Endothelial cell of umbilical vein (primary cell): ENCODE measurements at regions not wholly inside any gene's neighbourhood (a gene's known extent, or its start where the extent isn't known, plus 50 kb on each side); places are given as distances from the start of the nearest gene placed in this dataset.

Experiments
- BruUV-seq: library from RNA; stranded (reverse); fragments of 400-500 nt; replicated peaks from 2 replicates; lab custom pipeline; 2021; lab: Mats Ljungman, UMichigan
- CTCF ChIA-PET: fragments of 300-600, 350-600 bp; sonication (Branson Sonifier 250); formaldehyde crosslinking; loops from one replicate; lab custom pipeline; 2021; ENCODE audit warnings: antibody characterized with exemption, inconsistent platforms; lab: Charles Lee
- POLR2A ChIA-PET: fragments of 300-600, 350-600 bp; sonication (Branson Sonifier 250); formaldehyde crosslinking; loops from one replicate; lab custom pipeline; 2021; ENCODE audit warnings: antibody characterized with exemption, inconsistent platforms; lab: Charles Lee
- DNase-seq: peaks from one replicate; pipeline ENCODE4 v3.0.0-alpha.2; 2011; ENCODE audit warnings: low read depth, low spot score
- FAIRE-seq: peaks from 2 replicates; lab custom pipeline; 2011; peaks lifted over from hg19 to GRCh38; lab: Jason Lieb, UNC
- H2AFZ ChIP-seq: 2 replicates; pipeline ENCODE4 v1.6.0; 2012; ENCODE audit warnings: low read depth, low read length, control low read depth, inconsistent platforms
- H3K27ac ChIP-seq: 2 replicates; pipeline ENCODE4 v1.5.1; 2011; ENCODE audit warnings: low read depth, mild to moderate bottlenecking, control low read depth, low read length, moderate library complexity; ENCODE audit not compliant: insufficient read depth
- H3K27me3 ChIP-seq, 2 experiments: 2 replicates each; pipeline versions ENCODE4 v1.6.0 to v1.6.1; 2011; ENCODE audit warnings: low read length in 2 of 2, mixed read lengths in 1 of 2; ENCODE audit not compliant: control insufficient read depth in 2 of 2, insufficient read depth in 2 of 2
- H3K36me3 ChIP-seq, 2 experiments: 2 replicates in 1 of 2; 3 replicates in 1 of 2; pipeline ENCODE4 v1.5.1; 2011; ENCODE audit warnings: low read length in 2 of 2, mild to moderate bottlenecking in 1 of 2, moderate library complexity in 1 of 2; ENCODE audit not compliant: control insufficient read depth in 2 of 2, insufficient read depth in 2 of 2; ENCODE audit errors: extremely low read depth in 1 of 2
- H3K4me1 ChIP-seq: 3 replicates; pipeline ENCODE4 v1.5.1; 2011; ENCODE audit warnings: mild to moderate bottlenecking, low read length; ENCODE audit not compliant: control insufficient read depth, insufficient read depth; ENCODE audit errors: extremely low read depth
- H3K4me2 ChIP-seq: 2 replicates; pipeline ENCODE4 v1.6.1; 2011; ENCODE audit warnings: low read length, control low read depth, mixed read lengths; ENCODE audit not compliant: insufficient read depth
- H3K4me3 ChIP-seq, 3 experiments: fragments of 200-600 bp in 1 of 3; sonication (generic), shearing (Covaris generic) in 1 of 3; replicated peaks in 1 of 3; 2 replicates each; pipeline ENCODE4 v1.5.1; 2011 to 2016; ENCODE audit warnings: control low read depth in 3 of 3, low read length in 3 of 3, mild to moderate bottlenecking in 2 of 3, inconsistent platforms in 1 of 3, low read depth in 1 of 3, moderate library complexity in 1 of 3; ENCODE audit not compliant: insufficient read depth in 1 of 3
- H3K79me2 ChIP-seq: 2 replicates; pipeline ENCODE4 v1.6.0; 2012; ENCODE audit warnings: low read length, inconsistent platforms; ENCODE audit not compliant: control insufficient read depth, insufficient read depth
- H3K9ac ChIP-seq: replicated peaks from 2 replicates; pipeline ENCODE3; 2011; ENCODE audit warnings: low read length, control low read depth; ENCODE audit not compliant: insufficient read depth; ENCODE audit errors: extremely low read depth
- H3K9me1 ChIP-seq: replicated peaks from 3 replicates; pipeline ENCODE4 v1.6.0; 2011; ENCODE audit warnings: mild to moderate bottlenecking, low read length; ENCODE audit not compliant: control insufficient read depth, insufficient read depth; ENCODE audit errors: extremely low read depth
- H3K9me3 ChIP-seq: replicated peaks from 2 replicates; pipeline ENCODE4 v1.5.1; 2012; ENCODE audit warnings: low read length, inconsistent platforms; ENCODE audit not compliant: control insufficient read depth, insufficient read depth
- H4K20me1 ChIP-seq: replicated peaks from 2 replicates; pipeline ENCODE3; 2011; ENCODE audit warnings: mild to moderate bottlenecking, low read length; ENCODE audit not compliant: control insufficient read depth, insufficient read depth; ENCODE audit errors: extremely low read depth
- EZH2 ChIP-seq: IDR thresholded peaks from 2 replicates; pipeline ENCODE4 v1.6.1; 2012; ENCODE audit warnings: borderline replicate concordance, low read depth, mild to moderate bottlenecking, moderate library complexity, low read length, inconsistent platforms; ENCODE audit not compliant: severe bottlenecking
- FOS ChIP-seq: IDR thresholded peaks from 2 replicates; pipeline ENCODE4 v1.6.1; 2011; ENCODE audit warnings: mild to moderate bottlenecking, low read length, moderate library complexity, borderline replicate concordance; ENCODE audit not compliant: insufficient read depth
- GATA2 ChIP-seq: IDR thresholded peaks from 2 replicates; pipeline ENCODE4 v1.7.0; 2011; ENCODE audit warnings: low read depth, mild to moderate bottlenecking, moderate library complexity, mixed read lengths, low read length; ENCODE audit not compliant: insufficient read length, insufficient read depth
- JUN ChIP-seq: IDR thresholded peaks from 2 replicates; pipeline ENCODE4 v1.6.1; 2011; ENCODE audit warnings: borderline replicate concordance, low read depth; ENCODE audit not compliant: insufficient read length, insufficient read depth
- MYC ChIP-seq: IDR thresholded peaks from one replicate; pipeline ENCODE4 v1.6.1; 2011; ENCODE audit warnings: mild to moderate bottlenecking, low read depth, low read length
- POLR2A ChIP-seq: IDR thresholded peaks from 2 replicates; pipeline ENCODE4 v1.6.1; 2012; ENCODE audit warnings: low read depth, mild to moderate bottlenecking, control low read depth, low read length
- POLR2AphosphoS5 ChIP-seq: IDR thresholded peaks from 2 replicates; pipeline ENCODE4 v1.6.1; 2012; ENCODE audit warnings: low read depth, mild to moderate bottlenecking, control low read depth, low read length, moderate library complexity; ENCODE audit not compliant: insufficient read depth
- dilution Hi-C: fragments of 300-500 bp; cut with MboI; formaldehyde crosslinking; loops from one replicate; pipeline ENCODE4 v1.15.0; 2019; ENCODE audit warnings: low sequenced_read_pairs; ENCODE audit not compliant: extremely low pct_ligation_motif_present
- intact Hi-C: fragments of 100-400 bp; cut with micrococcal nuclease; formaldehyde crosslinking; loops from one replicate; pipeline ENCODE4 v1.10.0; 2022
- TF ChIP-seq, protein P1 (sequence below): IDR thresholded peaks from 2 replicates; pipeline ENCODE4 v1.6.1; 2011; ENCODE audit not compliant: insufficient read depth, insufficient read length
- TF ChIP-seq, protein P2 (sequence below), 2 donors: IDR thresholded peaks; 1 replicate in 1 of 2; 2 replicates in 1 of 2; pipeline ENCODE4 v1.5.1; 2011; ENCODE audit warnings: low read length in 2 of 2, mild to moderate bottlenecking in 2 of 2, moderate library complexity in 2 of 2, control low read depth in 1 of 2, inconsistent platforms in 1 of 2, low read depth in 1 of 2; ENCODE audit not compliant: insufficient read depth in 1 of 2; ENCODE audit errors: extremely low read depth in 1 of 2

DNA sequence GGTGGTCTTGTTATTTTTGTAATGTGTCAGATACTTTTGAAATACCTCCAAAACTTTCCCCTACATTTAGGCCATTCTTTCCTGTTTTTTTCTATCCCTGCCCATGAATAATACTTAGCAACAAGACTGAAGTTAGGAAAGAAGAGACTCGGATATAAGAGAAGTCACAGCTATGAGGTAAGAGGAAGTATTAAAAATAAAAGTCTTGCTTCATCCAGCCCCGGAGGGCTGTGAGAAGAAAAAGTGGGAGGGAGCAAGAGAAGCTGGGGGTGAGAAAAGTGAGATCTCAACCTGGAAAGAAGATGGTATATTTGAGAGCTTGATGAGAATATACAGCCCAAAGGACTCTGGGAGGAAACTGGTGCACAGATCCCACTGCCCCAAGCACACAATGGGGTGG lies 213.5 kb upstream of the CDIN1 start:
- no TSS peak for BruUV-seq
- no peak for FAIRE-seq
- peaks cover 11% of the 10 kb centered on the region for H3K4me1 ChIP-seq
- H2AFZ ChIP-seq, result no peak overlapping the region
- H3K79me2 ChIP-seq, result no peaks in the 10 kb centered on the region
- CTCF ChIA-PET, result interaction anchor here (2.5 kb wide), 1 partner anchor 9 kb away, joined by 10 read pairs; no protein-coding TSS in a partner anchor
- H4K20me1 ChIP-seq, result no peaks in the 10 kb centered on the region
- H3K27me3 ChIP-seq, result no peaks in the 10 kb centered on the region
- no peaks in the 10 kb centered on the region for H3K9me1 ChIP-seq
- no peaks in the 10 kb centered on the region for H3K36me3 ChIP-seq
- POLR2A ChIA-PET, result no interaction called here
- no peaks in the 10 kb centered on the region for H3K9me3 ChIP-seq
- TF ChIP-seq JUN (no peak), EZH2 (no peak), FOS (no peak), MYC (no peak), POLR2AphosphoS5 (no peak), POLR2A (no peak), GATA2 (no peak)
- TF ChIP-seq, protein P1, sequence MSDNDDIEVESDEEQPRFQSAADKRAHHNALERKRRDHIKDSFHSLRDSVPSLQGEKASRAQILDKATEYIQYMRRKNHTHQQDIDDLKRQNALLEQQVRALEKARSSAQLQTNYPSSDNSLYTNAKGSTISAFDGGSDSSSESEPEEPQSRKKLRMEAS, result no peak
- TF ChIP-seq, protein P2, sequence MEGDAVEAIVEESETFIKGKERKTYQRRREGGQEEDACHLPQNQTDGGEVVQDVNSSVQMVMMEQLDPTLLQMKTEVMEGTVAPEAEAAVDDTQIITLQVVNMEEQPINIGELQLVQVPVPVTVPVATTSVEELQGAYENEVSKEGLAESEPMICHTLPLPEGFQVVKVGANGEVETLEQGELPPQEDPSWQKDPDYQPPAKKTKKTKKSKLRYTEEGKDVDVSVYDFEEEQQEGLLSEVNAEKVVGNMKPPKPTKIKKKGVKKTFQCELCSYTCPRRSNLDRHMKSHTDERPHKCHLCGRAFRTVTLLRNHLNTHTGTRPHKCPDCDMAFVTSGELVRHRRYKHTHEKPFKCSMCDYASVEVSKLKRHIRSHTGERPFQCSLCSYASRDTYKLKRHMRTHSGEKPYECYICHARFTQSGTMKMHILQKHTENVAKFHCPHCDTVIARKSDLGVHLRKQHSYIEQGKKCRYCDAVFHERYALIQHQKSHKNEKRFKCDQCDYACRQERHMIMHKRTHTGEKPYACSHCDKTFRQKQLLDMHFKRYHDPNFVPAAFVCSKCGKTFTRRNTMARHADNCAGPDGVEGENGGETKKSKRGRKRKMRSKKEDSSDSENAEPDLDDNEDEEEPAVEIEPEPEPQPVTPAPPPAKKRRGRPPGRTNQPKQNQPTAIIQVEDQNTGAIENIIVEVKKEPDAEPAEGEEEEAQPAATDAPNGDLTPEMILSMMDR (IDR thresholded peaks at IDR 0.05; ENCODE audit: extremely low read depth in 1 of 2, insufficient read depth in 1 of 2, low read depth in 1 of 2, low read length in 2 of 2), result no peak
- no peak overlapping the region for H3K27ac ChIP-seq
- no peak overlapping the region for H3K9ac ChIP-seq
- no peak for DNase-seq
- dilution Hi-C loops (no loop called here), intact Hi-C loops (no loop called here)
- H3K4me3 ChIP-seq, result no peak overlapping the region
- H3K4me2 ChIP-seq, result no peak overlapping the region
